GM23338 (cell line): ENCODE measurements at regions not wholly inside any gene's neighbourhood (a gene's known extent, or its start where the extent isn't known, plus 50 kb on each side); places are given as distances from the start of the nearest gene placed in this dataset.

Experiments
- CTCF ChIP-seq, 2 experiments: fragments of 200-600 bp in 1 of 2; sonication (generic) in 1 of 2; conservative IDR thresholded peaks; 2 replicates each; pipeline versions ENCODE4 v1.5.1 to v1.6.1; 2016 to 2017; ENCODE audit warnings: antibody characterized with exemption in 2 of 2, low read depth in 2 of 2, mild to moderate bottlenecking in 2 of 2, moderate library complexity in 1 of 2
- EZH2 ChIP-seq: fragments of 200-600 bp; sonication (generic); IDR thresholded peaks from one replicate; pipeline ENCODE4 v1.8.0; 2017; ENCODE audit warnings: antibody characterized with exemption, mild to moderate bottlenecking, low read depth; ENCODE audit not compliant: unreplicated experiment
- EZH2phosphoT487 ChIP-seq: fragments of 200-600 bp; sonication (generic); IDR thresholded peaks from one replicate; pipeline ENCODE4 v1.8.1; 2018; ENCODE audit warnings: antibody characterized with exemption; ENCODE audit not compliant: unreplicated experiment

DNA sequence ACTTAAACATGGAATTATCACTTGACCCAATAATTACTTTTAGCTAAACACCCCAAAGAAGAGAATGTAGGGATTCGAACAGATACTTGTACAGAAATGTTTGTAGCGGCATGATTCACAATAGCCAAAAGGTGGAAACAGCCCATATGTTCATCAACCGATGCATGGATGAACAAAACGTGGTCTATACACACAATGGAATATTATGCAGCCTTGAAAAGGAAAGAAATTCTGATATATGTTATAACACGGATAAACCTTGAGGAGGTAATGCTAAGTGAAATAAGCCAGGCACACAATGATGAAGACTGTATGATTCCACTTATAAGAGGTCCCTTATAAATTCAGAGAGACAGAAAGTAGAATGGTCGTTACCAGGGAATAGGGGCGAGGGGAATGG, 659.4 kb downstream of the MED13L start:
- TF ChIP-seq CTCF (conservative IDR thresholded peaks at IDR 0.05; ENCODE audit: low read depth in 2 of 2) (no peak), EZH2phosphoT487 (no peak), EZH2 (no peak)
